ENCODE measurements at regions not wholly inside any gene's neighbourhood (a gene's known extent, or its start where the extent isn't known, plus 50 kb on each side); places are given as distances from the start of the nearest gene placed in this dataset.

- H3K27me3 ChIP-seq (replicated peaks in 1 of 2; ENCODE audit: control insufficient read depth in 2 of 2, insufficient read depth in 2 of 2, low read length in 1 of 2), result no peaks in the 10 kb centered on the region; a peak in 1 of 4 replicates
- no peaks in the 10 kb centered on the region for H3K79me2 ChIP-seq (ENCODE audit: control insufficient read depth, insufficient read depth, low read length)
- DNase-seq (ENCODE audit: low read depth, low spot score), result no peak
- 3% methylated on average over 2 of the region's 2 CpGs for WGBS (ENCODE audit: insufficient coverage, insufficient replicate concordance, low lambda C conversion rate, missing lambda C conversion rate)
- POLR2A ChIA-PET, result no interaction called here
- H3K4me3 ChIP-seq, result no peak overlapping the region
- no peak overlapping the region for H3K27ac ChIP-seq (ENCODE audit: control insufficient read depth, insufficient read depth)
- FAIRE-seq, result no peak
- no peak overlapping the region for H3K9ac ChIP-seq (ENCODE audit: control insufficient read depth, insufficient read depth, low read length)
- H2AFZ ChIP-seq (ENCODE audit: control insufficient read depth, low read depth, low read length), result no peak overlapping the region
- in situ Hi-C loops (cut with MboI), result no loop called here
- BruUV-seq (replicated peaks), result no TSS peak
- RAD21 ChIA-PET (ENCODE audit: unreplicated experiment), result no interaction called here
- SMC1A ChIA-PET (ENCODE audit: uncharacterized antibody, unreplicated experiment), result interaction anchor here (0.9 kb wide), 1 partner anchor 11 kb away, joined by 4 read pairs; no protein-coding TSS in a partner anchor
- H3K4me1 ChIP-seq (ENCODE audit: control insufficient read depth, insufficient read depth, low read length), result peaks cover 9% of the 10 kb centered on the region
- no peaks in the 10 kb centered on the region for H4K20me1 ChIP-seq (ENCODE audit: control insufficient read depth, insufficient read depth)
- intact Hi-C loops (cut with micrococcal nuclease; ENCODE audit: unreplicated experiment), result loop anchor here (10.0 kb wide), 1 partner anchor 234 kb away; no protein-coding TSS in a partner anchor
- no peaks in the 10 kb centered on the region for H3K9me3 ChIP-seq (replicated peaks; ENCODE audit: control insufficient read depth, insufficient read depth, low read length)
- ATAC-seq, result no peak
- H3K36me3 ChIP-seq (ENCODE audit: control insufficient read depth in 2 of 2, insufficient read depth in 2 of 2, low read length in 1 of 2), result no peaks in the 10 kb centered on the region
- H3K4me2 ChIP-seq (ENCODE audit: control insufficient read depth, insufficient read depth), result no peak overlapping the region
- CTCF ChIA-PET, result no interaction called here
- no peak for TF ChIP-seq TBL1XR1 (IDR thresholded peaks at IDR 0.05; ENCODE audit: low read depth, low read length)
- no peak for TF ChIP-seq TCF7 (IDR thresholded peaks at IDR 0.05; ENCODE audit: borderline replicate concordance)
- no peak for TF ChIP-seq USF1 (IDR thresholded peaks at IDR 0.05; ENCODE audit: borderline replicate concordance, extremely low read length, insufficient read depth, low read depth, low read length)
- TF ChIP-seq BCLAF1 (IDR thresholded peaks at IDR 0.05), result no peak
- no peak for TF ChIP-seq PAX5 (IDR thresholded peaks at IDR 0.05; ENCODE audit: borderline replicate concordance, low read depth, low read length)
- TF ChIP-seq CEBPZ (IDR thresholded peaks at IDR 0.05; ENCODE audit: low read depth, low read length), result no peak
- TF ChIP-seq, protein P1, sequence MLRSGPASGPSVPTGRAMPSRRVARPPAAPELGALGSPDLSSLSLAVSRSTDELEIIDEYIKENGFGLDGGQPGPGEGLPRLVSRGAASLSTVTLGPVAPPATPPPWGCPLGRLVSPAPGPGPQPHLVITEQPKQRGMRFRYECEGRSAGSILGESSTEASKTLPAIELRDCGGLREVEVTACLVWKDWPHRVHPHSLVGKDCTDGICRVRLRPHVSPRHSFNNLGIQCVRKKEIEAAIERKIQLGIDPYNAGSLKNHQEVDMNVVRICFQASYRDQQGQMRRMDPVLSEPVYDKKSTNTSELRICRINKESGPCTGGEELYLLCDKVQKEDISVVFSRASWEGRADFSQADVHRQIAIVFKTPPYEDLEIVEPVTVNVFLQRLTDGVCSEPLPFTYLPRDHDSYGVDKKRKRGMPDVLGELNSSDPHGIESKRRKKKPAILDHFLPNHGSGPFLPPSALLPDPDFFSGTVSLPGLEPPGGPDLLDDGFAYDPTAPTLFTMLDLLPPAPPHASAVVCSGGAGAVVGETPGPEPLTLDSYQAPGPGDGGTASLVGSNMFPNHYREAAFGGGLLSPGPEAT (IDR thresholded peaks at IDR 0.05; ENCODE audit: low read depth), result no peak
- TF ChIP-seq ATF7 (IDR thresholded peaks at IDR 0.05; ENCODE audit: low read depth), result no peak
- no peak for TF ChIP-seq SPI1 (IDR thresholded peaks at IDR 0.05; ENCODE audit: borderline replicate concordance, insufficient read depth, low read depth, low read length)
- TF ChIP-seq ZNF687 (IDR thresholded peaks at IDR 0.05), result no peak
- TF ChIP-seq MEF2A (IDR thresholded peaks at IDR 0.05; ENCODE audit: insufficient read depth, low read depth, low read length), result no peak
Observed at GRCh38 chr11:111001081-111001430, 244.5 kb upstream of the POU2AF2 start.

All from GM12878 (cell line).